ENCODE measurements at regions not wholly inside any gene's neighbourhood (a gene's known extent, or its start where the extent isn't known, plus 50 kb on each side); places are given as distances from the start of the nearest gene placed in this dataset.
"Not testable (repeated sequence)": the region's sequence is repeated elsewhere in the genome, so short reads cannot be mapped to it uniquely, and the experiment has no call there.

- Histone ChIP-seq H3K4me3 (no peak overlapping the region), H3K4me2 (no peak overlapping the region), H3K27ac (no peak overlapping the region), H3K4me1 (no peaks in the 10 kb centered on the region), H3K9me3 (peaks cover 65% of the 10 kb centered on the region)
- no peak for FAIRE-seq
- POLR2A ChIA-PET: no interaction called here
- DNase-seq (ENCODE audit: low read depth in 1 of 2, low spot score in 1 of 2): no peak
- no peak for ATAC-seq
- TF ChIP-seq HOXB5 (CRISPR knock-in tag; IDR thresholded peaks at IDR 0.05) (no peak), FOXS1 (CRISPR knock-in tag; IDR thresholded peaks at IDR 0.05) (no peak), ZFP36 (IDR thresholded peaks at IDR 0.05; ENCODE audit: borderline replicate concordance, partially characterized antibody) (no peak), USF2 (IDR thresholded peaks at IDR 0.05) (no peak), HOXB13 (CRISPR knock-in tag; IDR thresholded peaks at IDR 0.05; ENCODE audit: low read depth) (no peak), MAZ (IDR thresholded peaks at IDR 0.05; ENCODE audit: borderline replicate concordance, low read depth, low read length) (no peak), RARB (CRISPR knock-in tag; IDR thresholded peaks at IDR 0.05) (no peak), CHD4 (IDR thresholded peaks at IDR 0.05; ENCODE audit: borderline replicate concordance) (no peak), ZSCAN20 (CRISPR knock-in tag; IDR thresholded peaks at IDR 0.05) (no peak), ATOH8 (CRISPR knock-in tag; IDR thresholded peaks at IDR 0.05; ENCODE audit: low read depth) (no peak), REST (IDR thresholded peaks at IDR 0.05) (no peak), SREBF2 (IDR thresholded peaks at IDR 0.05) (no peak), MYC (IDR thresholded peaks at IDR 0.05; ENCODE audit: borderline replicate concordance, low read length) (no peak)
- TF ChIP-seq, protein P1, sequence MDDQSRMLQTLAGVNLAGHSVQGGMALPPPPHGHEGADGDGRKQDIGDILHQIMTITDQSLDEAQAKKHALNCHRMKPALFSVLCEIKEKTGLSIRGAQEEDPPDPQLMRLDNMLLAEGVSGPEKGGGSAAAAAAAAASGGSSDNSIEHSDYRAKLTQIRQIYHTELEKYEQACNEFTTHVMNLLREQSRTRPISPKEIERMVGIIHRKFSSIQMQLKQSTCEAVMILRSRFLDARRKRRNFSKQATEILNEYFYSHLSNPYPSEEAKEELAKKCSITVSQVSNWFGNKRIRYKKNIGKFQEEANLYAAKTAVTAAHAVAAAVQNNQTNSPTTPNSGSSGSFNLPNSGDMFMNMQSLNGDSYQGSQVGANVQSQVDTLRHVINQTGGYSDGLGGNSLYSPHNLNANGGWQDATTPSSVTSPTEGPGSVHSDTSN (IDR thresholded peaks at IDR 0.05): no peak
- TF ChIP-seq, protein P2, sequence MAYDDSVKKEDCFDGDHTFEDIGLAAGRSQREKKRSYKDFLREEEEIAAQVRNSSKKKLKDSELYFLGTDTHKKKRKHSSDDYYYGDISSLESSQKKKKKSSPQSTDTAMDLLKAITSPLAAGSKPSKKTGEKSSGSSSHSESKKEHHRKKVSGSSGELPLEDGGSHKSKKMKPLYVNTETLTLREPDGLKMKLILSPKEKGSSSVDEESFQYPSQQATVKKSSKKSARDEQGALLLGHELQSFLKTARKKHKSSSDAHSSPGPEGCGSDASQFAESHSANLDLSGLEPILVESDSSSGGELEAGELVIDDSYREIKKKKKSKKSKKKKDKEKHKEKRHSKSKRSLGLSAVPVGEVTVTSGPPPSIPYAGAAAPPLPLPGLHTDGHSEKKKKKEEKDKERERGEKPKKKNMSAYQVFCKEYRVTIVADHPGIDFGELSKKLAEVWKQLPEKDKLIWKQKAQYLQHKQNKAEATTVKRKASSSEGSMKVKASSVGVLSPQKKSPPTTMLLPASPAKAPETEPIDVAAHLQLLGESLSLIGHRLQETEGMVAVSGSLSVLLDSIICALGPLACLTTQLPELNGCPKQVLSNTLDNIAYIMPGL (CRISPR knock-in tag; IDR thresholded peaks at IDR 0.05; ENCODE audit: borderline replicate concordance): no peak
- CTCF ChIA-PET: no interaction called here
Observed at GRCh38 chr2:67585400-67585799, 188.3 kb downstream of the ETAA1 start.

DNA sequence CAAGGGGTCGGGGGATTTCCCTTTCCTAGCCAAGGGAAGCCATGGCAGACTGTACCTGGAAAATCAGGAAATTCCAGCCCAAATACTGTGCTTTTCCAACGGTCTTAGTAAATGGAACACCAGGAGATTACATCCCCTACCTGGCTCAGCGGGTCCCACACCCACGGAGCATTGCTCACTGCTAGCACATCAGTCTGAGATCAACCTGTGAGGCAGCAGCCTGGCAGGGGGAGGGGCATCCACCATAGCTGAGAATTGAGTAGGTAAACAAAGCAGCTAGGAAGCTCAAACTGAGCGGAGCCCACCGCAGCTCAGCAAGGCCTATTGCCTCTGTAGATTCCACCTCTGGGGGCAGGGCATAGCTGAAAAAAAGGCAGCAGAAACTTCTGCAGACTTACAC, 192.0 kb downstream of the ETAA1 start:
- POLR2A ChIA-PET; H3K27ac ChIP-seq; DNase-seq (ENCODE audit: low read depth in 1 of 2, low spot score in 1 of 2); H3K4me1 ChIP-seq; H3K4me3 ChIP-seq; FAIRE-seq; ATAC-seq; H3K4me2 ChIP-seq: not testable (repeated sequence)
- peaks cover 37% of the 10 kb centered on the region for H3K9me3 ChIP-seq
- WGBS (ENCODE audit: missing lambda C conversion rate): 27% methylated on average over 6 of the region's 6 CpGs
- CTCF ChIA-PET: interaction anchor here (0.8 kb wide), 1 partner anchor 8 kb away, joined by 3 read pairs; no protein-coding TSS in a partner anchor

DNA sequence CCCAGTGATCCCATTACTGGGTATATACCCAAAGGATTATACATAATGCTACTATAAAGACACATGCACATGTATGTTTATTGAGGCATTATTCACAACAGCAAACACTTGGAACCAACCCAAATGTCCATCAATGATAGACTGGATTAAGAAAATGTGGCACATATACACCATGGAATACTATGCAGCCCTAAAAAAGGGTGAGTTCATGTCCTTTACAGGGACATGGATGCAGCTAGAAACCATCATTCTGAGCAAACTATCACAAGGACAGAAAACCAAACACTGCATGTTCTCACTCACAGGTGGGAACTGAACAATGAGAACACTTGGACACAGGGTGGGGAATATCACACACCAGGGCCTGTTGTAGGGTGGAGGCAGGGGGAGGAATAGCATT, 197.4 kb downstream of the ETAA1 start:
- POLR2A ChIA-PET: not testable (repeated sequence)

More for the DNA sequence above, 197.4 kb downstream of the ETAA1 start:
- CTCF ChIA-PET: interaction anchor here (1.0 to 1.1 kb wide), 2 partner anchors 13 to 44 kb away, joined by 3 read pairs; no protein-coding TSS in a partner anchor
- H3K27ac ChIP-seq; DNase-seq (ENCODE audit: low read depth in 1 of 2, low spot score in 1 of 2); H3K4me2 ChIP-seq; H3K4me3 ChIP-seq; H3K4me1 ChIP-seq; FAIRE-seq; ATAC-seq: not testable (repeated sequence)
- peaks cover 14% of the 10 kb centered on the region; the same call in 2 of the 3 replicates for H3K9me3 ChIP-seq
